ENCODE measurements at regions not wholly inside any gene's neighbourhood (a gene's known extent, or its start where the extent isn't known, plus 50 kb on each side); places are given as distances from the start of the nearest gene placed in this dataset.

DNA sequence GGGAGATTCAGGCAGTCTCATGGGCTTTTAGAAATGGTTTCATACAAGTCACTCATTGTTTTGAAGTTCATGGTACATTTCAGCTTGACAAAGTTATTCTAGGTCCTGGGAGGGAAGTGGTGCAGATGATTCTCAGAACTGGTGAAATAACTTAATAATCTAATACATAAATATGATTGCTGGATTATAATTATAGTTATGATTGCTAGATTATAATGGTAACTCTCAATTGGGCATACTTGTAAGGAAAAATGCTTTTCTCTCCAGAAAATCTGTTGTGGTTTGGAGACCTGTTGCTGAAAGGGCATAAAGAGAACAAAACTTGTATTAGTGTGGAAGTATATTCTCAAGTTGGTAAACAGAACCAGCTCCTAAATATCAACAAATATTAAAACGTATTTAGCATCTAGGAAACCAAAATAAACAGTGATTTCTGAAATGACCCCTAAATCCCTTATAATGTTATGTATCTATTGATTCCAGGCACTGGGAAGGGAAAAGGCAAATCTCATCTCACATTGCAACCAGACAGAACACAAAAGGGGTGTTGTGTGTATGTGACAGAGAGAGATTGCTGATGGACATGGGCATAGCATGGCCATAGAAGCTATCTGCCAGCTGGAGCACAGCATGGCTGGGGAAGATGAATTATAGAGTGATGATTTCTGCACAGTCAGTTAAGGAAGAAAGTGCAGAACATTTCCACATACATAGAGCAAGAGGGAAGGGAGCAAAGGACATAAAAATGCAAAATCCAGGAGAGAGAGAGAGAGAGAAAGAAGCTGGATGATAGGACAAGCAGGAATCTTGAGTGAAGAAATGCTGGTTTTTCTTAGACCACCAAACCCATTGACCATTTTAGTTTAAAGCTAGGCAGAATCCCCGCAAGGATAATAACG is 87.1 kb upstream of the FRY start:
- Histone ChIP-seq H3K27ac (ENCODE audit: low read length) (no peak overlapping the region), H3K79me2 (ENCODE audit: insufficient read depth, low read length) (no peaks in the 10 kb centered on the region), H2AFZ (ENCODE audit: low read depth, low read length) (no peak overlapping the region), H3K9ac (ENCODE audit: low read depth, low read length) (no peak overlapping the region), H3K27me3 (ENCODE audit: insufficient read depth, low read length, poor library complexity) (peaks cover 5% of the 10 kb centered on the region), H3K36me3 (ENCODE audit: insufficient read depth, low read length) (no peaks in the 10 kb centered on the region), H4K20me1 (ENCODE audit: insufficient read depth, low read length) (no peaks in the 10 kb centered on the region), H3K4me2 (ENCODE audit: insufficient read depth, low read length) (no peak overlapping the region), H3K4me1 (ENCODE audit: insufficient read depth, low read length) (no peaks in the 10 kb centered on the region), H3K4me3 (ENCODE audit: low read depth in 1 of 2, low read length in 2 of 2) (no peak overlapping the region), H3K9me3 (ENCODE audit: insufficient read depth, low read length, severe bottlenecking) (no peaks in the 10 kb centered on the region)
- no peak for ATAC-seq (ENCODE audit: insufficient read depth, low read depth)
- DNase-seq: no peak
- no peak for TF ChIP-seq EZH2 (IDR thresholded peaks at IDR 0.05; ENCODE audit: borderline replicate concordance, low read depth, low read length, severe bottlenecking)
- TF ChIP-seq, protein P1, sequence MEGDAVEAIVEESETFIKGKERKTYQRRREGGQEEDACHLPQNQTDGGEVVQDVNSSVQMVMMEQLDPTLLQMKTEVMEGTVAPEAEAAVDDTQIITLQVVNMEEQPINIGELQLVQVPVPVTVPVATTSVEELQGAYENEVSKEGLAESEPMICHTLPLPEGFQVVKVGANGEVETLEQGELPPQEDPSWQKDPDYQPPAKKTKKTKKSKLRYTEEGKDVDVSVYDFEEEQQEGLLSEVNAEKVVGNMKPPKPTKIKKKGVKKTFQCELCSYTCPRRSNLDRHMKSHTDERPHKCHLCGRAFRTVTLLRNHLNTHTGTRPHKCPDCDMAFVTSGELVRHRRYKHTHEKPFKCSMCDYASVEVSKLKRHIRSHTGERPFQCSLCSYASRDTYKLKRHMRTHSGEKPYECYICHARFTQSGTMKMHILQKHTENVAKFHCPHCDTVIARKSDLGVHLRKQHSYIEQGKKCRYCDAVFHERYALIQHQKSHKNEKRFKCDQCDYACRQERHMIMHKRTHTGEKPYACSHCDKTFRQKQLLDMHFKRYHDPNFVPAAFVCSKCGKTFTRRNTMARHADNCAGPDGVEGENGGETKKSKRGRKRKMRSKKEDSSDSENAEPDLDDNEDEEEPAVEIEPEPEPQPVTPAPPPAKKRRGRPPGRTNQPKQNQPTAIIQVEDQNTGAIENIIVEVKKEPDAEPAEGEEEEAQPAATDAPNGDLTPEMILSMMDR (IDR thresholded peaks at IDR 0.05; ENCODE audit: borderline replicate concordance, extremely low read depth, low read length, poor library complexity, severe bottlenecking): no peak

DNA sequence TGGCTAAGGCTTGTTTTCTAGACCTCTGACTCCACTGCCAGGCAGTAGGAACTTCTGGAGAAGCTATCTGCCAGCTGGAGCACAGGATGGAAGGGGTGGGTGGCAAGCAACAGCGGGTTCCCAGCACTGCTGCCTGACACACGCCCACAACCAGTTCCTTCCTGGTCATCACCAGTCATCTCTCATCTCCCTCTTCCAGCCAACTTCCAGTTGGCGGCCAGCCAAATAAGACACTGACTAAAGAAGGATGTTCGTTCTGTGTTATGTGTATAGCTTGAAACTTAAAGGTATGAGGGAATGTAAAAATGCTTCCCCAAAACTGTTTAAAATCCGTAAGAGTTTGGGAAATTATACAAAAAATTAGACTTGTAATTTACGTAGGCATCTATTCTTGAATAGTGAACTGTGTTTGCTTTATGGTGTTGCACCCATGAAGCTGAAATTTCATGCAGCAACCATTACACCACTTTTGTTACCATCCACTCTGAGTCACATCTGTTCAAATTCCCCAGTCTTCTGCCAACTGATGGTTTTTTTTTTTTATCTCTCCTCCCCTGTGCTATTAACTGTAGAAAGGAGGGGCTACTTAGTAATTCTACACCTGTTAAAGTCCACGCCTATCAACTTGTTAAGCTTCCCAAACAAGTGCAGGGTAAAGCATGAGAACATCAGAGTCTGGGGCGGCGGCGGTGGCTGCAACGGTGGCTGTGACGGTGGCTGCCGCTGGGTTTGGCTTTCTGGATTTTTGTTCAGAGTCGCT is 86.2 kb upstream of the FRY start:
- H3K9me3 ChIP-seq (ENCODE audit: insufficient read depth, low read length, severe bottlenecking): no peaks in the 10 kb centered on the region
- H3K36me3 ChIP-seq (ENCODE audit: insufficient read depth, low read length): no peaks in the 10 kb centered on the region
- TF ChIP-seq, protein P1 (IDR thresholded peaks at IDR 0.05; ENCODE audit: borderline replicate concordance, extremely low read depth, low read length, poor library complexity, severe bottlenecking): no peak
- TF ChIP-seq EZH2 (IDR thresholded peaks at IDR 0.05; ENCODE audit: borderline replicate concordance, low read depth, low read length, severe bottlenecking): no peak
- no peaks in the 10 kb centered on the region for H3K79me2 ChIP-seq (ENCODE audit: insufficient read depth, low read length)
- H3K4me2 ChIP-seq (ENCODE audit: insufficient read depth, low read length): no peak overlapping the region
- no peak overlapping the region for H2AFZ ChIP-seq (ENCODE audit: low read depth, low read length)
- H3K4me1 ChIP-seq (ENCODE audit: insufficient read depth, low read length): no peaks in the 10 kb centered on the region
- H4K20me1 ChIP-seq (ENCODE audit: insufficient read depth, low read length): no peaks in the 10 kb centered on the region
- no peak for DNase-seq
- H3K27me3 ChIP-seq (ENCODE audit: insufficient read depth, low read length, poor library complexity): peaks cover 5% of the 10 kb centered on the region
- no peak for ATAC-seq (ENCODE audit: insufficient read depth, low read depth)
- H3K9ac ChIP-seq (ENCODE audit: low read depth, low read length): no peak overlapping the region
- no peak overlapping the region for H3K4me3 ChIP-seq (ENCODE audit: low read depth in 1 of 2, low read length in 2 of 2)
- no peak overlapping the region for H3K27ac ChIP-seq (ENCODE audit: low read length)

DNA sequence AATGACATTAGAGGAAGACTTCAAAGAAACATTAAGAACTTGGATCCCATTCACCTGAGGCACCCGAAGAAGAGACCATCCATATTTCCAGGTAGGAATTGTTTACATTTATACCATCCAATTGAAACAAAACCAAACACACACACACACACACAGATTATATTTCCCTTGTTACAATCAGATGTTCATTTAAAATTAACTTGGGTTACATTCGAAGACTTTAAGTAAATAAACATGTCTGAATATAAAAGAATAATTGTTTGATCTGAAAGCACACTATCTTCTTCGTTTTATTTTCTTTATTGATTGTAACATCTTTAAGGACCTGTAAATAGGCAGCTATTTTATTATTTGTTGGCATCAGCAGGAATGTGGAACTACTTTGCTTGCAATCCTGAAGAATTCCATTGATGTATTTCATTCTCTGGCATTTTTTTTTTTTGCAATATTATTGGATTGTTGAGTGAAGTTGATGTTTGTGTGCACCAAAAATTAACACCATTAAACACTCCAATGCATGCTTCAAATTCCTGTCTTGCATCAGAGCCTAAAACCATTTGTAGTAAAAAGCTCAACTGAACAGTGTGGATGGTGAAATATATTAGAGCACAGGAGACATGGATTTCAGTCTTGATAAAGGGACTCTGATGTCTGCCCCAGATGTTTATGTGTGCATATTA is 85.3 kb upstream of the FRY start:
- Histone ChIP-seq H3K4me1 (ENCODE audit: insufficient read depth, low read length) (no peaks in the 10 kb centered on the region), H3K79me2 (ENCODE audit: insufficient read depth, low read length) (no peaks in the 10 kb centered on the region), H3K9me3 (ENCODE audit: insufficient read depth, low read length, severe bottlenecking) (no peaks in the 10 kb centered on the region), H3K27me3 (ENCODE audit: insufficient read depth, low read length, poor library complexity) (peaks cover 5% of the 10 kb centered on the region), H3K4me2 (ENCODE audit: insufficient read depth, low read length) (no peak overlapping the region), H3K9ac (ENCODE audit: low read depth, low read length) (no peak overlapping the region), H2AFZ (ENCODE audit: low read depth, low read length) (no peak overlapping the region), H4K20me1 (ENCODE audit: insufficient read depth, low read length) (no peaks in the 10 kb centered on the region), H3K27ac (ENCODE audit: low read length) (no peak overlapping the region), H3K4me3 (ENCODE audit: low read depth in 1 of 2, low read length in 2 of 2) (no peak overlapping the region), H3K36me3 (ENCODE audit: insufficient read depth, low read length) (no peaks in the 10 kb centered on the region)
- ATAC-seq (ENCODE audit: insufficient read depth, low read depth) (no peak), DNase-seq (no peak)
- TF ChIP-seq, protein P1 (IDR thresholded peaks at IDR 0.05; ENCODE audit: borderline replicate concordance, extremely low read depth, low read length, poor library complexity, severe bottlenecking): no peak
- TF ChIP-seq EZH2 (IDR thresholded peaks at IDR 0.05; ENCODE audit: borderline replicate concordance, low read depth, low read length, severe bottlenecking): no peak

Measured in DND-41 (cell line).